ENCODE measurements at regions not wholly inside any gene's neighbourhood (a gene's known extent, or its start where the extent isn't known, plus 50 kb on each side); places are given as distances from the start of the nearest gene placed in this dataset.

DNA sequence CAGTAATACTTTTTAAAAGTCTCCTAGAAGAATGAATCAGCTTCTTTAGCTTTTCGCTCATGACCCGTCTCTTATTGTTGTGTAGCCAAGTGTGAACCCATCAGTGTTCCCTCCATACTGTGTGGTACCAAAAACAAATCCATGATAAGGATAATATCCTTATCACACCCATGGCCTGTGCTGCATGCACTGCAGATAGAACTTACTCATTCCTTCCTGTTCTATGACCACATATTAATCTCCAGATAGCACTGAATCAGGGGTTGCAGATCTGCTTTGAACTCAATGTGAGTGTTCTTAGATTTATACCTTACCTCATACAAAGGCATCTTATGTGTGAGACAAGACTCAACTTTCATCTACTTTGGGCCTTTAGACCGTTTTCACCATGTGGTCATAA lies 373.4 kb downstream of the JRKL start:
- TF ChIP-seq, protein P1, sequence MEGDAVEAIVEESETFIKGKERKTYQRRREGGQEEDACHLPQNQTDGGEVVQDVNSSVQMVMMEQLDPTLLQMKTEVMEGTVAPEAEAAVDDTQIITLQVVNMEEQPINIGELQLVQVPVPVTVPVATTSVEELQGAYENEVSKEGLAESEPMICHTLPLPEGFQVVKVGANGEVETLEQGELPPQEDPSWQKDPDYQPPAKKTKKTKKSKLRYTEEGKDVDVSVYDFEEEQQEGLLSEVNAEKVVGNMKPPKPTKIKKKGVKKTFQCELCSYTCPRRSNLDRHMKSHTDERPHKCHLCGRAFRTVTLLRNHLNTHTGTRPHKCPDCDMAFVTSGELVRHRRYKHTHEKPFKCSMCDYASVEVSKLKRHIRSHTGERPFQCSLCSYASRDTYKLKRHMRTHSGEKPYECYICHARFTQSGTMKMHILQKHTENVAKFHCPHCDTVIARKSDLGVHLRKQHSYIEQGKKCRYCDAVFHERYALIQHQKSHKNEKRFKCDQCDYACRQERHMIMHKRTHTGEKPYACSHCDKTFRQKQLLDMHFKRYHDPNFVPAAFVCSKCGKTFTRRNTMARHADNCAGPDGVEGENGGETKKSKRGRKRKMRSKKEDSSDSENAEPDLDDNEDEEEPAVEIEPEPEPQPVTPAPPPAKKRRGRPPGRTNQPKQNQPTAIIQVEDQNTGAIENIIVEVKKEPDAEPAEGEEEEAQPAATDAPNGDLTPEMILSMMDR (IDR thresholded peaks at IDR 0.05; ENCODE audit: extremely low read depth in 1 of 2, insufficient read depth in 1 of 2, low read depth in 1 of 2, low read length in 2 of 2): no peak
- TF ChIP-seq POLR2AphosphoS5 (IDR thresholded peaks at IDR 0.05; ENCODE audit: insufficient read depth, low read depth, low read length): no peak

Data from endothelial cell of umbilical vein (primary cell).